ENCODE measurements at regions not wholly inside any gene's neighbourhood (a gene's known extent, or its start where the extent isn't known, plus 50 kb on each side); places are given as distances from the start of the nearest gene placed in this dataset.

- TF ChIP-seq GABPA (IDR thresholded peaks at IDR 0.05; ENCODE audit: low read depth) (no peak), CTCF (IDR thresholded peaks at IDR 0.05; ENCODE audit: insufficient read depth, low read length) (no peak), REST (IDR thresholded peaks at IDR 0.05; ENCODE audit: insufficient replicate concordance, low read depth) (no peak), SPI1 (IDR thresholded peaks at IDR 0.05; ENCODE audit: borderline replicate concordance, low read depth) (no peak), POLR2AphosphoS5 (IDR thresholded peaks at IDR 0.05; ENCODE audit: low read depth) (no peak)
- Histone ChIP-seq H3K27ac (replicated peaks) (no peak overlapping the region), H3K27me3 (ENCODE audit: insufficient read depth, poor library complexity, severe bottlenecking) (no peaks in the 10 kb centered on the region), H3K4me3 (replicated peaks; ENCODE audit: insufficient read depth, low read length) (no peak overlapping the region)
- no peak for DNase-seq (ENCODE audit: low read depth in 1 of 2, low spot score in 1 of 2)
Measured at GRCh38 chr17:5714993-5715392, 130.7 kb upstream of the NLRP1 start.

DNA sequence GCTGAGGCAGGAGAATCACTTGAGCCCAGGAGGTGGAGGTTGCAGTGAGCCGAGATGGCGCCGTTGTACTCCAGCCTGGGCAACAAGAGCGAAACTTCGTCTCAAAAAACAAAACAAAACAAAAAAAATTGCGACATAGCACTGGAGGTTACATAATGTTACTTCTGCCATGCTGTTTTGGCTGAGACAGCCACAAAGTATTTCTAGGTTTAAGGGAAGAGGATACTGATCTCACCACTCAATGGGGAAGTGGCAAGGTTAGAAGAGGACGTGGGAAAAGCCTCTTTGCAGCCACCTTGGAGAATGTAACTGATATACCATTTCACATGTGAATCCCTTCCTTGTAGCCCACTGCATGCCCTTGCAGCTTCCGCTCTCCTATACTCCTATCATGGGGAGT, 131.2 kb upstream of the NLRP1 start:
- Histone ChIP-seq H3K27me3 (ENCODE audit: insufficient read depth, poor library complexity, severe bottlenecking) (no peaks in the 10 kb centered on the region), H3K4me3 (replicated peaks; ENCODE audit: insufficient read depth, low read length) (no peak overlapping the region), H3K27ac (replicated peaks) (no peak overlapping the region)
- no peak for TF ChIP-seq REST (IDR thresholded peaks at IDR 0.05; ENCODE audit: insufficient replicate concordance, low read depth)
- TF ChIP-seq SPI1 (IDR thresholded peaks at IDR 0.05; ENCODE audit: borderline replicate concordance, low read depth): peak; percentile 44; the same call in 1 of the 2 replicates
- TF ChIP-seq POLR2AphosphoS5 (IDR thresholded peaks at IDR 0.05; ENCODE audit: low read depth): no peak
- no peak for TF ChIP-seq CTCF (IDR thresholded peaks at IDR 0.05; ENCODE audit: insufficient read depth, low read length)
- no peak for TF ChIP-seq GABPA (IDR thresholded peaks at IDR 0.05; ENCODE audit: low read depth)
- peak; percentile 28 to 38 for DNase-seq (ENCODE audit: low read depth in 1 of 2, low spot score in 1 of 2)

GRCh38 chr17:5718726-5719125, 134.4 kb upstream of the NLRP1 start:
- H3K4me3 ChIP-seq (replicated peaks; ENCODE audit: insufficient read depth, low read length): no peak overlapping the region
- DNase-seq (ENCODE audit: low read depth in 1 of 2, low spot score in 1 of 2): no peak
- no peaks in the 10 kb centered on the region for H3K27me3 ChIP-seq (ENCODE audit: insufficient read depth, poor library complexity, severe bottlenecking)
- H3K27ac ChIP-seq (replicated peaks): no peak overlapping the region
- no peak for TF ChIP-seq CTCF (IDR thresholded peaks at IDR 0.05; ENCODE audit: insufficient read depth, low read length)
- no peak for TF ChIP-seq POLR2AphosphoS5 (IDR thresholded peaks at IDR 0.05; ENCODE audit: low read depth)
- TF ChIP-seq GABPA (IDR thresholded peaks at IDR 0.05; ENCODE audit: low read depth): no peak
- no peak for TF ChIP-seq REST (IDR thresholded peaks at IDR 0.05; ENCODE audit: insufficient replicate concordance, low read depth)
- no peak for TF ChIP-seq SPI1 (IDR thresholded peaks at IDR 0.05; ENCODE audit: borderline replicate concordance, low read depth)

Measured in HL-60 (cell line).